ENCODE measurements at regions not wholly inside any gene's neighbourhood (a gene's known extent, or its start where the extent isn't known, plus 50 kb on each side); places are given as distances from the start of the nearest gene placed in this dataset.
"Not testable (repeated sequence)": the region's sequence is repeated elsewhere in the genome, so short reads cannot be mapped to it uniquely, and the experiment has no call there.

DNA sequence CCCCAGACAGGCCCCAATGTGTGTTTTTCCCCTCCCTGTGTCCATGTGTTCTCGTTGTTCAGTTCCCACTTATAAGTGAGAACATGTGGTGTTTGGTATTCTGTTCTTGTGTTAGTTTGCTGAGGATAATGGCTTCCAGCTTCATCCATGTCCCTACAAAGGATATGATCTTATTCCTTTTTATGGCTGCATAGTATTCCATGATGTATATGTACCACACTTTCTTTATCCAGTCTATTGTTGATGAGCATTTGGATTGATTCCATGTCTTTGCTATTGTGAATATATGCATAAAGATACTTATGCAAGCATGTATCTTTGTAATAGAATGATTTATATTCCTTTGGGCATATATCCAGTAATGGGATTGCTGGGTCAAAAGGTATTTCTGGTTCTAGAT is 125.3 kb downstream of the GATA3 start:
- DNase-seq; H4K20me1 ChIP-seq (ENCODE audit: insufficient read depth, low read depth, low read length); H3K4me2 ChIP-seq (ENCODE audit: low read depth, low read length, poor library complexity, severe bottlenecking); H3K9me3 ChIP-seq (ENCODE audit: low read length); H3K27me3 ChIP-seq (ENCODE audit: low read length); H3K9ac ChIP-seq (ENCODE audit: low read length); H3K27ac ChIP-seq (ENCODE audit: low read length); H2AFZ ChIP-seq (ENCODE audit: low read length); H3K79me2 ChIP-seq (ENCODE audit: low read length); H3K9me2 ChIP-seq (replicated peaks; ENCODE audit: insufficient read depth, low read length); H3K4me3 ChIP-seq (ENCODE audit: low read length); H3K36me3 ChIP-seq (ENCODE audit: insufficient read depth, low read length); H3K4me1 ChIP-seq (ENCODE audit: low read length): not testable (repeated sequence)

DNA sequence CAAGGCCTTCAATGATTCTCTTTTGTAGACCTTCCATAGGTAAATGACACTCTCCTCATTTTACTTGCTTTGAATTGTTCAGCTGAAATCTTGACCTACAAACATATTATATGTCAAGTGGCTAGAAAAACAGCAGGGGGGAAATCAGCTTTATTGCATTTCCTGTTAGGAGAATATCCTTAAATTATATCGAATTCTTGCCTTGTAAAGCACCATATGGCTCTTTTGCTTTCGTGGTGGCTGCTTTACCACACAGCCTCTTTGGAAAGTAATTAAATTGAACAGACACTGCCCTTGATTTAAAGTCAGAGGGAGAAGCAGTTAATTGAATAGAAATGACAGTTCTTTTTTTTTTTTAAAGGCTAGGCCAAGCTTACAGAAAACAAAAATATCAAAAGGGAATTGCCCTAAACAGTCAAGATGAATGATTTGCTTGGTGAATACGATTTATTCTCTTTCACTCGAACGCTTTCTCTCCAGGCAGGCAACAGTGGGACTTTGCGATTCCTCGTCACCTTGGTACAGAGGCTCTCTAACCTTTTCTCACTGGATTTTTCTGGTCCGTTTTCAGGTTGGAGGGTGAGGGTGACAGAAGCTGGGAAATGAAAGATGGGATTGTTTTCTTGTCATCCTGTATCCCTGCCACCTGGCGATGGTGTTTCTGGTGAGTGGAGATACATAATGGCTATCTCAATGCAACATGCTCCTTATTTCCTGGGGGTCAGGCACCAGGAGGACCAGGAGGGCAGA is 126.0 kb downstream of the GATA3 start:
- Histone ChIP-seq H3K27ac (ENCODE audit: low read length) (no peak overlapping the region), H3K9me2 (replicated peaks; ENCODE audit: insufficient read depth, low read length) (no peaks in the 10 kb centered on the region), H3K4me3 (ENCODE audit: low read length) (no peak overlapping the region), H3K27me3 (ENCODE audit: low read length) (no peaks in the 10 kb centered on the region), H3K4me1 (ENCODE audit: low read length) (no peaks in the 10 kb centered on the region), H3K79me2 (ENCODE audit: low read length) (no peaks in the 10 kb centered on the region), H2AFZ (ENCODE audit: low read length) (no peak overlapping the region), H3K36me3 (ENCODE audit: insufficient read depth, low read length) (no peaks in the 10 kb centered on the region), H3K4me2 (ENCODE audit: low read depth, low read length, poor library complexity, severe bottlenecking) (no peak overlapping the region), H3K9me3 (ENCODE audit: low read length) (no peaks in the 10 kb centered on the region), H3K9ac (ENCODE audit: low read length) (no peak overlapping the region), H4K20me1 (ENCODE audit: insufficient read depth, low read depth, low read length) (no peaks in the 10 kb centered on the region)
- no peak for DNase-seq

DNA sequence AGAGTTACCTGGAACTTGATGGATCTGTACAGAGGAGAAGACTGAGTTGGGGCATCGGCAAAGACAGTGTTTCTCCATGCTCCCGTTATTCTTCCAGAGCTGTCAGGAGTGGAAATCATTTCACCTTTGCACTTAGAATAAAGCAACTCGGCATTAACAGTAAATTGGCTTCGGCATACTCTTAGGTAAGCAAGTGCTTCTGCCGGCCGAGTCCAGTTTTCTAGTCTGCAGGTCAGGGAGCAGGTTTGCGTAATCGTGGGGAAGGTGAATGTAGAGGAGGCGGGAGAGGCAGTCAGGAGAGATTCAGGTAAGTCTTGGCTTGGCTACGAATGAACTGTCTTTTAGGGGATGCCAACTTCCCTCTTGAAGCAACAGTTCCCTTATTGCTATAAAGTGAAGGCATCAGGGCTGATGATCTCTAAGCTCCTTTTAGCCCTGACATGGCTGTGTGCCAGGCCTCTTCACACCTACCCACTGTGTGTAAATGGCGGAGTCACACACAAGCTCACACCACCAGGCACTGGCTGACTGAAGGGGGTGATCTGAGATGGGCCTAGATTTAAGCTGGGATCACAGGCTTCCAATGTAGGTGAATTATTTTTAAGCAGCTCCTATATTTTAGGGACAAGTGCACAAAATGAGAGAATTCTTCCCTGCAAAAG is 127.1 kb downstream of the GATA3 start:
- Histone ChIP-seq H3K9me2 (replicated peaks; ENCODE audit: insufficient read depth, low read length) (no peaks in the 10 kb centered on the region), H3K36me3 (ENCODE audit: insufficient read depth, low read length) (no peaks in the 10 kb centered on the region), H3K9ac (ENCODE audit: low read length) (no peak overlapping the region), H3K79me2 (ENCODE audit: low read length) (no peaks in the 10 kb centered on the region), H3K4me2 (ENCODE audit: low read depth, low read length, poor library complexity, severe bottlenecking) (no peak overlapping the region), H3K4me1 (ENCODE audit: low read length) (no peaks in the 10 kb centered on the region), H3K27ac (ENCODE audit: low read length) (no peak overlapping the region), H3K9me3 (ENCODE audit: low read length) (no peaks in the 10 kb centered on the region), H3K27me3 (ENCODE audit: low read length) (no peaks in the 10 kb centered on the region), H3K4me3 (ENCODE audit: low read length) (no peak overlapping the region), H4K20me1 (ENCODE audit: insufficient read depth, low read depth, low read length) (no peaks in the 10 kb centered on the region), H2AFZ (ENCODE audit: low read length) (no peak overlapping the region)
- no peak for DNase-seq

DNA sequence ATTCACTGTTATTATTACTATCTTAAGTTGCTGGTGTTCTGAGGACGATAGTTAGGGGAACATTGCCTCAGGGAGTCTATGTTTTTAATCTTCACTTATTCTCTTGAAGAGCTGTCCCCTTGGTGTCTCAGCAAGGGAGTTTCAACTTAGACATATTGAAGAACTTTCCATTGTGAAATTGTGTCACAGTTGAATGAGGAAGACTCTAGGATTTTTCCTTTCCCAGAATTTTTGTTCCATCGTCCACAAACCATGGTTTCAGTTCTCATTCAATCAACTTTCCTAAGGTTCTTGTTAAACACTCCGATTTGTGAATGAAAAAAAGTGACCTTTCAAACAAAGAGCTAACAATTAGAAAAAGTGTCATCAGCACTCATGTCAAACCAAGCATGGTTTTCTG is 128.3 kb downstream of the GATA3 start:
- H3K4me3 ChIP-seq (ENCODE audit: low read length): no peak overlapping the region
- no peak for DNase-seq
- H4K20me1 ChIP-seq (ENCODE audit: insufficient read depth, low read depth, low read length): no peaks in the 10 kb centered on the region
- no peaks in the 10 kb centered on the region for H3K4me1 ChIP-seq (ENCODE audit: low read length)
- no peak overlapping the region for H3K4me2 ChIP-seq (ENCODE audit: low read depth, low read length, poor library complexity, severe bottlenecking)
- H3K27me3 ChIP-seq (ENCODE audit: low read length): no peaks in the 10 kb centered on the region
- no peaks in the 10 kb centered on the region for H3K36me3 ChIP-seq (ENCODE audit: insufficient read depth, low read length)
- H3K79me2 ChIP-seq (ENCODE audit: low read length): no peaks in the 10 kb centered on the region
- no peak overlapping the region for H3K9ac ChIP-seq (ENCODE audit: low read length)
- H3K9me3 ChIP-seq (ENCODE audit: low read length): no peaks in the 10 kb centered on the region
- no peaks in the 10 kb centered on the region for H3K9me2 ChIP-seq (replicated peaks; ENCODE audit: insufficient read depth, low read length)
- no peak overlapping the region for H3K27ac ChIP-seq (ENCODE audit: low read length)
- H2AFZ ChIP-seq (ENCODE audit: low read length): no peak overlapping the region

DNA sequence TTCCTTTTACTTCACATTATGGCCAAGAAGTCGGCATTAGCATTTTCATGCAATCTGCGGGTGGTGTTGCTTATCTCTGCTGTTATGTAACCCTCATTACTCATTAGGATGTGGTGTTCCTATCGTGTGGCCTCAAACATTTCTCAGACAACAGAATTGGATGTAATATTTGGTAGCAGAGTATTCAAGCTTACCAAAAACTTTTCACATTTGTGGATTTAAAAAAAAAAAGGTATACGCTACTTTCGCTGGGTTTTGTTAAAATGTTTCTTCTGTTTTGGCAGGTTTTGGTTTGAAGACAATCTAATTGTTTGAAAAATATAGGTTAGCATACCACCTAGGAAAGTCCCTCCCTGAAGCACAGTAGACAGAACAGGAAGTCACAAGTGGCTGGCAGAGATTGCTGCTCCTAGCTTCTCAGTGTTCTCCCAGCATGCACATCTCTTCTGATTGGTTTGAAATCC is 128.8 kb downstream of the GATA3 start:
- H4K20me1 ChIP-seq (ENCODE audit: insufficient read depth, low read depth, low read length): no peaks in the 10 kb centered on the region
- H3K27me3 ChIP-seq (ENCODE audit: low read length): no peaks in the 10 kb centered on the region
- H3K4me3 ChIP-seq (ENCODE audit: low read length): no peak overlapping the region
- no peak overlapping the region for H3K4me2 ChIP-seq (ENCODE audit: low read depth, low read length, poor library complexity, severe bottlenecking)
- H3K4me1 ChIP-seq (ENCODE audit: low read length): no peaks in the 10 kb centered on the region
- H3K36me3 ChIP-seq (ENCODE audit: insufficient read depth, low read length): no peaks in the 10 kb centered on the region
- DNase-seq: no peak
- H3K9ac ChIP-seq (ENCODE audit: low read length): no peak overlapping the region
- H3K79me2 ChIP-seq (ENCODE audit: low read length): no peaks in the 10 kb centered on the region
- H3K9me2 ChIP-seq (replicated peaks; ENCODE audit: insufficient read depth, low read length): no peaks in the 10 kb centered on the region
- H2AFZ ChIP-seq (ENCODE audit: low read length): no peak overlapping the region
- H3K9me3 ChIP-seq (ENCODE audit: low read length): no peaks in the 10 kb centered on the region
- no peak overlapping the region for H3K27ac ChIP-seq (ENCODE audit: low read length)

DNA sequence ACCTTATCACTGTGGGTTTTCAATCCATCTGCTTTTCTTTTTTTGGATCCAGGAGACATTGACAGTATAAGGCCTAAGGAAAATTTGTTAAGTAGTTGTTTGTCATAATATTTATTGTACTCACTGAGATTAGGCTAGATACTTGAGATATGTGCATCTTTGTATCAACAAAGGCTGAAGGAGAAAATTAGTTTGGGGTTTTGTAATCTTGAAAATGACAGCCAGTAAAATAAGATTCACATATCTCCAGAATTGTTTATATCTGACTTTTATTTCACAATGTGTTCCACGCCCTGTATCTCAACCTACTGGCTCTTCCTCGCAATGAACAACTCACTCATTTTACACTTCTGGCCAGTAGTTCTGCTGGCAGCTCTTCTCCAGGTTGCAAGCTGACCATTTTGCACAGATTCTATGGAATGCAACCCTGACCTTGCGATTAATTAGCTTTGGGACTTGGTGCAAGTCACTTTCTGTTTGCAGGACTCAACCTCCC is 132.7 kb downstream of the GATA3 start:
- no peaks in the 10 kb centered on the region for H3K79me2 ChIP-seq (ENCODE audit: low read length)
- H4K20me1 ChIP-seq (ENCODE audit: insufficient read depth, low read depth, low read length): no peaks in the 10 kb centered on the region
- H3K4me3 ChIP-seq (ENCODE audit: low read length): no peak overlapping the region
- H3K36me3 ChIP-seq (ENCODE audit: insufficient read depth, low read length): no peaks in the 10 kb centered on the region
- no peaks in the 10 kb centered on the region for H3K9me2 ChIP-seq (replicated peaks; ENCODE audit: insufficient read depth, low read length)
- no peaks in the 10 kb centered on the region for H3K4me1 ChIP-seq (ENCODE audit: low read length)
- DNase-seq: no peak
- H3K27me3 ChIP-seq (ENCODE audit: low read length): no peaks in the 10 kb centered on the region
- H3K9me3 ChIP-seq (ENCODE audit: low read length): no peaks in the 10 kb centered on the region
- H2AFZ ChIP-seq (ENCODE audit: low read length): no peak overlapping the region
- H3K4me2 ChIP-seq (ENCODE audit: low read depth, low read length, poor library complexity, severe bottlenecking): no peak overlapping the region
- H3K9ac ChIP-seq (ENCODE audit: low read length): no peak overlapping the region
- no peak overlapping the region for H3K27ac ChIP-seq (ENCODE audit: low read length)

DNA sequence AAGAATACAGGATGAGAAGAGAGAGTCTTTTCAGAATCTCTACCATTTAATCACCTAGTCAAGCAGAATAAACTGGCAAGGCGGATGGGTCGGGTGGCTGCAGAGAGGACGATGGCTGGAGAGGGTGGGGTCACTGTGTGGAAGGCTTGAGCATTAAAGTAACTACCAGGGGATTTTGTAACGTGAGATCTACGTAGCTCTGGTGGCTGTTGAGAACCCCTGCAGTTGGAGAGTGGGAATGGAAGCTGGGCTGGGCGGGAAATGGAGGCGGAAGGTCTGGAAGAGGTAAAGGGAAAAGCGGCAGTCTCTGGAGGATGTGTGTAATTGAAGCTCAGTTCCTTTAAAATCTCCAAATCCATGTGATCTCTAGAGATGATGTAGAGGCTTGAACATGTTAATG is 135.0 kb downstream of the GATA3 start:
- no peak overlapping the region for H3K4me2 ChIP-seq (ENCODE audit: low read depth, low read length, poor library complexity, severe bottlenecking)
- no peaks in the 10 kb centered on the region for H3K27me3 ChIP-seq (ENCODE audit: low read length)
- H3K9ac ChIP-seq (ENCODE audit: low read length): no peak overlapping the region
- no peaks in the 10 kb centered on the region for H4K20me1 ChIP-seq (ENCODE audit: insufficient read depth, low read depth, low read length)
- no peaks in the 10 kb centered on the region for H3K9me2 ChIP-seq (replicated peaks; ENCODE audit: insufficient read depth, low read length)
- no peak for DNase-seq
- H2AFZ ChIP-seq (ENCODE audit: low read length): no peak overlapping the region
- no peak overlapping the region for H3K27ac ChIP-seq (ENCODE audit: low read length)
- H3K4me3 ChIP-seq (ENCODE audit: low read length): no peak overlapping the region
- H3K4me1 ChIP-seq (ENCODE audit: low read length): no peaks in the 10 kb centered on the region
- no peaks in the 10 kb centered on the region for H3K36me3 ChIP-seq (ENCODE audit: insufficient read depth, low read length)
- H3K9me3 ChIP-seq (ENCODE audit: low read length): no peaks in the 10 kb centered on the region
- H3K79me2 ChIP-seq (ENCODE audit: low read length): no peaks in the 10 kb centered on the region

DNA sequence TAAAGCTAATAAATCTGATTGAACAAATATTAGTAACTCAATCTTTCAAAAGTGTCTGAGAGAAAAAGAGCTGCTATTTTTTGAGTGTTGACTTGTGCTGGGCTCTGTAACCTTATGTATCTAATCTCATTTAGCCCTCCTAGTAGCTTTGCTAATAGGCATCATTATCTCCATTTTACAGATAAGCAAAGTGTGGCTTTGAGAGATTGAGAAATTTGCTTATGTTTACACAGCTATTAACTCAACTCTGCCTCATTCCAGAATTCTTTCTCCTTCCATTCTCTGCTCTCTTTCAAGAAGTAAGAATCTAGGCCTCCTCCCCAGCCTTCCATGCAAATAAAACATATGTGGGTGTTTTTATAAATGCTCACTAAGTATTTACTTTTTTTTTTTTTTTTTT is 137.8 kb downstream of the GATA3 start:
- Histone ChIP-seq H3K79me2 (ENCODE audit: low read length) (no peaks in the 10 kb centered on the region), H2AFZ (ENCODE audit: low read length) (no peak overlapping the region), H3K9me2 (replicated peaks; ENCODE audit: insufficient read depth, low read length) (no peaks in the 10 kb centered on the region), H3K4me1 (ENCODE audit: low read length) (no peaks in the 10 kb centered on the region), H3K9ac (ENCODE audit: low read length) (no peak overlapping the region), H4K20me1 (ENCODE audit: insufficient read depth, low read depth, low read length) (no peaks in the 10 kb centered on the region), H3K9me3 (ENCODE audit: low read length) (no peaks in the 10 kb centered on the region), H3K27me3 (ENCODE audit: low read length) (no peaks in the 10 kb centered on the region), H3K4me2 (ENCODE audit: low read depth, low read length, poor library complexity, severe bottlenecking) (no peak overlapping the region), H3K4me3 (ENCODE audit: low read length) (no peak overlapping the region), H3K36me3 (ENCODE audit: insufficient read depth, low read length) (no peaks in the 10 kb centered on the region), H3K27ac (ENCODE audit: low read length) (no peak overlapping the region)
- DNase-seq: no peak

Data from Karpas-422 (cell line).